VCaP (cell line): ENCODE measurements at regions not wholly inside any gene's neighbourhood (a gene's known extent, or its start where the extent isn't known, plus 50 kb on each side); places are given as distances from the start of the nearest gene placed in this dataset.

Source experiments
- H3K27ac ChIP-seq: fragments of 450-650 bp; 2 replicates; pipeline ENCODE4 v1.5.1; 2017
- TF ChIP-seq, protein P1 (sequence below): fragments of 450-650 bp; conservative IDR thresholded peaks from 2 replicates; pipeline ENCODE4 v1.5.1; 2017; ENCODE audit warnings: mild to moderate bottlenecking, moderate library complexity

DNA sequence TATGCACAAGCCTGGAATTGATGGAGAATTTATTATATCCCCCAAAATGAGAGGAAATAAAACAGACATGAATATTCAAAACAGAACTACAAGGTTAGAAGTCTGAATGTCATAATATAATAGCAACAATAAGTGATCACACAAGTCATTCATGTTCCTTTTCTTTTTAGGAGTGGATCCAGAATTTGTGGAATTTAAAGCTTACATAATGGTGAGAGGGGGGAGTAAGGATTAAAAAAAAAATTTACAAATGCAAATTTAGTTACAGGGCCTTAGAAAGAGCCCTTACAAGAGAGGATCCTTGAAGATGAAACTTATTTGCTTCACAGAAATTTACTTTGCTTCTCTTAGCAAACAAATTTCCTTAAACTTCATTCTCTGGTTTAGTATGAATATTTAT lies 716.1 kb upstream of the CXADR start:
- TF ChIP-seq, protein P1, sequence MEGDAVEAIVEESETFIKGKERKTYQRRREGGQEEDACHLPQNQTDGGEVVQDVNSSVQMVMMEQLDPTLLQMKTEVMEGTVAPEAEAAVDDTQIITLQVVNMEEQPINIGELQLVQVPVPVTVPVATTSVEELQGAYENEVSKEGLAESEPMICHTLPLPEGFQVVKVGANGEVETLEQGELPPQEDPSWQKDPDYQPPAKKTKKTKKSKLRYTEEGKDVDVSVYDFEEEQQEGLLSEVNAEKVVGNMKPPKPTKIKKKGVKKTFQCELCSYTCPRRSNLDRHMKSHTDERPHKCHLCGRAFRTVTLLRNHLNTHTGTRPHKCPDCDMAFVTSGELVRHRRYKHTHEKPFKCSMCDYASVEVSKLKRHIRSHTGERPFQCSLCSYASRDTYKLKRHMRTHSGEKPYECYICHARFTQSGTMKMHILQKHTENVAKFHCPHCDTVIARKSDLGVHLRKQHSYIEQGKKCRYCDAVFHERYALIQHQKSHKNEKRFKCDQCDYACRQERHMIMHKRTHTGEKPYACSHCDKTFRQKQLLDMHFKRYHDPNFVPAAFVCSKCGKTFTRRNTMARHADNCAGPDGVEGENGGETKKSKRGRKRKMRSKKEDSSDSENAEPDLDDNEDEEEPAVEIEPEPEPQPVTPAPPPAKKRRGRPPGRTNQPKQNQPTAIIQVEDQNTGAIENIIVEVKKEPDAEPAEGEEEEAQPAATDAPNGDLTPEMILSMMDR: no peak
- no peak overlapping the region for H3K27ac ChIP-seq

DNA sequence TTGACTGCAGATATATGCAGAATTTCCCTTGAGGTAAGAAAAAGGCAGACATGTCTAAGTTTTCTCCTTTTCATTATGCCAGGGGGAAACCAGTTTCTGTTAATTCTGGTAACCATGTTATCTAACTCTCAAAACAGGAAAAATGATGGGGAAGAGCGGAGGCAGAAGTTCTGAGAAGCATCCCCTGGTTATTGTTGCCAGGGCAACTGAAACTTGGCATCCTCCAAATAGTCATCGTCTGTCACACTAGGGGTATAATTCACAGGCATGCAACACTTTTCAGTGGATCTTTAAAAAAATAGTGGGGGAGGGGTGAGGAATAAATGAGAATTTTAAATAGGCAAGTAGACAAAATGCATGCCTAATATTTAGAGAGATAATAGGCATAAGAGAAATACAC lies 715.3 kb upstream of the CXADR start:
- no peak overlapping the region for H3K27ac ChIP-seq
- TF ChIP-seq, protein P1: no peak

DNA sequence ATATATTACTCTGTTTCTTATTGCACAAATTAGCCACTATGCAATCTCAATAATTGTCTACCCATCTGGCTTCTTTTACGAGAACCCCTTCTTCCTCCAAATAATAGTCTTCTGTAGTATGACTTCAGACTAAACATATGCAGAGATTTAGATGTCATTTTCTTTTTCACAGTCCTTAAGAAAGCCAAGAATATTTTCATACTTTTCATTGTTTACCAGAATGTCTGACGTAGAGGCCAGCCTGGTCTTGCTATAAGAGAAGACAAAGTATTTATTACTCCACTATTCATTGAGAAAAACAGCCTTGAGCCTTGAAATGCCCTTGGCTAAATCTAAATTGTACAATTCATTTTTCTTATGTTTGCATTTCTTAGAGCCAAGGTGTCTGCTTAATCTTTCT lies 714.9 kb upstream of the CXADR start:
- TF ChIP-seq, protein P1: no peak
- peak overlapping the region; percentile 5; the same call in 1 of the 2 replicates for H3K27ac ChIP-seq

DNA sequence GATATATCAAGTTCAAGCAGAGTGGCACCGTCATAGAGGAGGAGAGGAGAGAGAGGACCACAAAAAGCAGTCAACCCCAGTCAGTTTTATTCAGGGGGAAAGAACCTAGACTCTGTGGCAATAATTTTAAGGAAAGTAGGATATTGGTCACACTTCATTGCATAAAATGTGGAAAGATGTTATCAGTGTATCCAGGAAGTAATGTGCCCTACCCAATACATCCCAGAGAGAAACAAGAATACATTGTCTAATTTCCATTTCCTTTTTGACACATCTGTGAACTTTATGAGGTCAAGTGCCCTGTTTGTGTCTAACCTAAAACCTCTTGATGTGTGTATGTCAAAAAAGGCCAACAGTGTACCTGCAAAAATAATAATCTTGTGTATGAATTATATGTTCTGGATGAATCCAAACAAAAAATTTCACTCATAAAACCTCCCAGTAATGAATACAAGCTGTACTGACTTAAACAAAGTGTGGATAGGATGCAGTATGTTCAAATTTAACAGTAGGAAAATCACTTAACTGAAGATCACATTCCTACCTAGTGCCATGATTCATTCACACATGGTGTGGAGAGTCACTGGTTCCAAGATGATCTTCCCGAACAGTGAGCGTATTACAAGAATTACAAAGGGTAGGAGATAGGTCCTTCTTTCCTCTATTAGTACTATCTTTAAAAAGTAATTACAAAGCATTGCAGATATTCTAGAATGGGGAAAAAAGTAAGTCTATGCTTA lies 712.1 kb upstream of the CXADR start:
- H3K27ac ChIP-seq: no peak overlapping the region
- TF ChIP-seq, protein P1: no peak

DNA sequence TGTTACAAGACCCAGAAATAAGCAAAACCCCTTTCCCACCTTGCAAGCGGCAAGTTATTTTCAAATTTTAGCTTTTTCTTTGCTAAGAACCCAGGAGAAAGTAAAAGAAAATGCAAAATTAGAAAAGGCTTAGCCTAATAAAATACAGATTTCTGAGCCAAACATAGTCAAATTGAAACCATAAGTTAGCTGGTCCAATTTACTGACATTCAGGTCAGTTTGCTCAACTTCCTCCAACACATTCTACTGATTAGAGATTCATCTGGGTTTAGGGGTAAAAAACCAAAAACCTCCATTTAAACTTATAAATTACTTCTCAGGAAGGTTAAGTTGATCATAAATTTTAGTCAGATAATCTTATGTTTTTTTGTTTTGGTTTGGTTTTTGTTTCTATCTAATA lies 701.8 kb upstream of the CXADR start:
- no peak overlapping the region for H3K27ac ChIP-seq
- TF ChIP-seq, protein P1: no peak

DNA sequence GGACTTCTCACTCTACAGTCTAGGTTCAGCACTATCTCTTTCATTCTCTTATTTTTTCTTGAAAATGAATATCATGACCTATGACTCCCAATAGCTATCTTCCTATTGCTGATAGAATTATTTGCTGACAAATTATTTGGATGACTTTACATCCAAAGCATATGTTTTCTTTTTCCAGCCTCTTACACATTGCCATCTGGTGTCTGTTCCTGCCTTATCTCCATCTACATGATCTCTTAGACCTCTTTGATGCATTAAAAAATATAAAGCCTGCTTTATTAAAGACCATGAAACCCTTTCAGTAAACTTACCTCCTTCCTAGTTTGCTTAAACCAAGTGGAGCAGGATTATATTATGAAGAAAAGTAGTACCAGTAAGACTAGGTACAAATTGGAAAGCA lies 700.9 kb upstream of the CXADR start:
- TF ChIP-seq, protein P1: no peak
- H3K27ac ChIP-seq: no peak overlapping the region

DNA sequence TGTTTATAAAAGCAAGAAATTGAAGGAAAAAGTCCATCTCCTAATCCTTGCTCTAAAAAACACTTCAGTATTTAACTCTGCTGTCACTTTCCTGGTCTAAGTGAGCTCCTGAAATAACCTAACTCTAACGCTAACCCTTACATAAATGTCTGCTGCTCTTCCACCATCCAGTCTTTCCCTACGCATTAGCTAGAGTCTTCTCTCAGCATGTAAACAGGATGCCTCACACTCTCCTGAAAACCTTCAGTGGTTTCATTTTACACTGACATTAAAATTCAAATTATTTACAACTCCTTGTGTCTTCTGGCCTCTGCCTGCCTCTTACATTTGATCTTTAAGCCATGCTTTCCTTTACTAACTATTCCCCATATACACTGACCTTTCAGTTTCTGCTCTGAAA lies 697.6 kb upstream of the CXADR start:
- H3K27ac ChIP-seq: no peak overlapping the region
- TF ChIP-seq, protein P1: no peak
